SH-SY5Y (cell line): ENCODE measurements at regions not wholly inside any gene's neighbourhood (a gene's known extent, or its start where the extent isn't known, plus 50 kb on each side); places are given as distances from the start of the nearest gene placed in this dataset.

ENCODE experiments used
- GATA2 ChIP-seq: IDR thresholded peaks from 2 replicates; pipeline ENCODE4 v1.6.1; 2011; ENCODE audit warnings: mild to moderate bottlenecking, low read depth, low read length
- GATA3 ChIP-seq: IDR thresholded peaks from 2 replicates; pipeline ENCODE4 v1.6.1; 2011; ENCODE audit warnings: low read depth, mild to moderate bottlenecking, low read length, moderate library complexity

- TF ChIP-seq GATA2, result no peak
- TF ChIP-seq GATA3, result no peak
Measured at GRCh38 chr7:72466797-72467196, 54.7 kb upstream of the CALN1 start.
